NB4 (cell line): ENCODE measurements at regions not wholly inside any gene's neighbourhood (a gene's known extent, or its start where the extent isn't known, plus 50 kb on each side); places are given as distances from the start of the nearest gene placed in this dataset.

Experiments used
- DNase-seq: peaks from one replicate; pipeline ENCODE4 v3.0.0; 2010; ENCODE audit warnings: low read depth
- H3K4me3 ChIP-seq: one replicate; pipeline ENCODE4 v1.5.1; 2011; ENCODE audit warnings: mild to moderate bottlenecking, low read depth, low read length, moderate library complexity
- CTCF ChIP-seq: IDR thresholded peaks from one replicate; pipeline ENCODE4 v1.5.1; 2012; ENCODE audit warnings: low read depth, low read length
- MYC ChIP-seq: IDR thresholded peaks from 2 replicates; pipeline ENCODE4 v1.6.1; 2011; ENCODE audit warnings: low read depth, low read length
- POLR2A ChIP-seq: IDR thresholded peaks from 2 replicates; pipeline ENCODE4 v1.6.1; 2011; ENCODE audit warnings: mild to moderate bottlenecking; ENCODE audit not compliant: insufficient read length; ENCODE audit errors: extremely low read depth
- TF ChIP-seq, protein P1 (sequence below): IDR thresholded peaks from 2 replicates; pipeline ENCODE4 v1.6.1; 2011; ENCODE audit warnings: low read depth, low read length

- DNase-seq, result no peak
- H3K4me3 ChIP-seq, result no peak overlapping the region
- TF ChIP-seq CTCF (no peak), POLR2A (no peak), MYC (no peak)
- TF ChIP-seq, protein P1, sequence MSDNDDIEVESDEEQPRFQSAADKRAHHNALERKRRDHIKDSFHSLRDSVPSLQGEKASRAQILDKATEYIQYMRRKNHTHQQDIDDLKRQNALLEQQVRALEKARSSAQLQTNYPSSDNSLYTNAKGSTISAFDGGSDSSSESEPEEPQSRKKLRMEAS, result no peak
Measured at GRCh38 chr2:226320076-226320948, 479.3 kb downstream of the IRS1 start.

DNA sequence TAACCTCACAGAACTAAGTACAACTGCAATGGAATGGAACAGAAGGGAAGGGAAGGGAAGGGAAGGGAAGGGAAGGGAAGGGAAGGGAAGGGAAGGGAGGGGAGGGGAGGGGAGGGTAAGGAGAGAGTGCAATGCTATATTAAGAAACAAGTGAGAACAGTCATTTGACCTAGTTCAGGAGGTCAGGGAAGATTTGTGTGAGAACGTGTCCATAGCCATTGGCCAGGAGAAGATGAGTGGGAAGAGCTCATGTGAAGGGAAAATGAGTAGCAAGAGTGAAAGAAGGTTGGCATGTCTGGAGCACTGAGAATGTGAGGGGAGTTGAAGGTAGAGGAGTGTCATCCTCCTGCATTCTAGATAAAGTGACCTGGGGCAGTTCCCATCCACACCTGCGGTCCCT, 481.6 kb downstream of the IRS1 start:
- TF ChIP-seq MYC (no peak), POLR2A (no peak), CTCF (no peak)
- TF ChIP-seq, protein P1, result no peak
- H3K4me3 ChIP-seq, result no peak overlapping the region
- DNase-seq, result no peak

GRCh38 chr2:226313060-226313459, 486.6 kb downstream of the IRS1 start:
- DNase-seq, result no peak
- no peak overlapping the region for H3K4me3 ChIP-seq
- TF ChIP-seq POLR2A (no peak), CTCF (no peak), MYC (no peak)
- TF ChIP-seq, protein P1, result no peak

DNA sequence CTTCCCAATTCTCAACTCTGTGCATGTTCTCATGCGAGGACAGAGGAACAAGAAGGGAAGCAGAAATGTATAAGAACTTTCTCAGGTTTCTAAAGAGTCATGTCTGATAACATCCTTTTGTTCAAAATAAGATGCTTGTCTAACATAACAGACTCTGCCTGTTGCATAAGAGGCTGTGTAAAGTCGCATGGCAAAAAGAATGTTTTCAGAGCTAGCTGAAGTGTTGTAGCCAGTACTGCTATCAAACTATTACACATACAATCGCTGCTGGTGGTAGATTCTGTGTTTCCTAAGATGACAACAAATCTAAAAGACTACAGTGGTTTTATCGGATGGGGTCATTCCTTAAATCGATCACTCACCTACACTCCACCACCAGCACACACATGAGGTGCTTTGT, 487.5 kb downstream of the IRS1 start:
- TF ChIP-seq, protein P1, result no peak
- TF ChIP-seq POLR2A (no peak), MYC (no peak), CTCF (no peak)
- DNase-seq, result no peak

DNA sequence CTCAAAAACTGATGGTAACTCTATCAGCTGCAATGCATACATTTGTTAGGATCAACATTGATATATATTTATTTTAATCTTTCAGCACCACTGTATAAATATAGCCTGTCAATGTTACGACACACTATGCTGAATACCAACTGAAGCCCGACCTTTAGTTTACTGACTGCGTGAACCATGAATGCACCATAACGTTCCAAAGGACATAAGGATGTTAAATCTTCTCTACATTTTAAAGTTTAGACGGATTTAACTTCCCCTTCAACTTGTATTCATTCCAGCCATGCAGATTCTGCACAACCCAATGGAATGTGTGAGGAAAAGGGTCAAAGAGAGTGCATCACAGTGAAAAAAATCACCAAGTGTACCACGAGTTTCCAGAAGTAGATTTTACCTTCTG, 489.5 kb downstream of the IRS1 start:
- TF ChIP-seq POLR2A, result no peak
- TF ChIP-seq MYC, result no peak
- TF ChIP-seq, protein P1, result no peak
- no peak for TF ChIP-seq CTCF
- no peak overlapping the region for H3K4me3 ChIP-seq
- DNase-seq, result no peak

More for the DNA sequence above, 487.5 kb downstream of the IRS1 start:
- H3K4me3 ChIP-seq, result no peak overlapping the region
